NCI-H345 treated with DMSO at 0.1 percent for 48 hours (cell line): ENCODE measurements at regions not wholly inside any gene's neighbourhood (a gene's known extent, or its start where the extent isn't known, plus 50 kb on each side); places are given as distances from the start of the nearest gene placed in this dataset.
"Not testable (repeated sequence)": the region's sequence is repeated elsewhere in the genome, so short reads cannot be mapped to it uniquely, and the experiment has no call there.

ENCODE experiments used
- DNase-seq: peaks from one replicate; lab custom pipeline; 2025; ENCODE audit not compliant: unreplicated experiment; lab: John Stamatoyannopoulos, UW

DNA sequence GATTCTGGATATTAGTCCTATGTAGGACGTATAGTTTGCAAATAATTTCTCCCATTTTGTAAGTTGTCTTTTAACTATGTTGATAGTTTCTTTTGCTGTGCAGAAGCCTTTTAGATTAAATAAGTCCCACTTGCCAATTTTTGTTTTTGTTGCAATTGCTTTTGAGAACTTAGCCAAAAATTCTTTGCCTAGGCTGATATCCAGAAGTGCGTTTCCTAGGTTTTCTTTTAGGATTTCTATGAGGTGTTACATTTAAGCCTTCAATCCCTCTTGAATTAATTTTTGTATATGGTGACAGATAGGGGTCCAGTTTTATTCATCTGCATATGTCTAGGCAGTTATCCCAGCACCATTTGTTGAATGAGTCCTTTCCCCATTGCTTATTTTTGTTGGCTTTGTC is 264.4 kb upstream of the OR4E1 start:
- DNase-seq, result no peak

DNA sequence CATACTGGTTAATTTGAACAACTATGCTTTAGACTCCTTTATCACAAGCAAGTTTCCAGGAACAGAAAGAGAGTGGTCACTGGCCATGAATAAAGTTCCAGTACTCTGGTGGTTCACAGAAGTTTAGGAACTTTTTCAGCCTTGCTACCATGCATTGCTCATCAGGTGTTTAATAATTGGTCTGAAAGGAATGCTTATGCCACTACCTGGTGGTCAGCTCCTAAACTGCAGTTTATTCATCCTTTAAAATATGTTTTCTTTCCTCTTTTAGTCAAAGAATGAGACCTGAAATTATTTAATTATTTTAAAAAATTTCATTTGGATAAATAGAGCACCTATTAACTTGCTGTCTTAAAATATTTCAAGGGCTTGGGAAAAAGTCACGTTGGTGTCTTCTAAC is 260.1 kb upstream of the OR4E1 start:
- no peak for DNase-seq

DNA sequence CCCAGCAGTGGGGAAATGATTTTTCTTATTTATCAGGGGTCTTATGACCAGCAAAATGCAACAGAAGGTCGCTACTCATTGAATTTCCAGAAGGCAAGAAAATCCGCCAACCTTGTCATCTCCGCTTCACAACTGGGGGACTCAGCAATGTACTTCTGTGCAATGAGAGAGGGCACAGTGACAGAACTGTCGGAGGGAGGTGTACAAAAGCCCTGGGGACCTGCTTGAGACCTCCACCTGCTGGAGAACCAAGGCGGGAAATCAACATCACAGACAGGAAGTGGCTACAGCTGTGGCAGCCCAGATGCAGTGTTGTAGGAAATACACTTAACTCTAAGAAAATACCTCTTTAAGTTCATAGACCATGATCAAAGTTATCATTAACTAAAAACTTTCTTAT is 250.9 kb upstream of the OR4E1 start:
- no peak for DNase-seq

DNA sequence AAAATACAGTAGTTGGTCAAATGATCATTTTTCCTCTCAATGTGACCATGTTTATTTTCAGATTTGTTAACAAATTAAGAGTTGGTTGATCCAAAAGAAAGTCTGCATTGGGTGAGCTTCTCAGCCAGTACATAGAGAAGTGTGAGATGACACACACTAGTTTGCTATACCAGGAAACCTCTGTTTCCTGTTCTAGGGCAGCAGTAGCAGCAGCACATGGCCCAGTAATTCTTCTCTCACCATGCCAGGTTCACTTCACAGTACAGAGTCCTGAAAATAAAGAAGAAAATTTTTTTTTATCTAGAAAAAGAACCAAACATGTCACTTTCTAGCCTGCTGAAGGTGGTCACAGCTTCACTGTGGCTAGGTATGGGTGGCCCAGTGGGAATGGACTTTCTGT is 250.2 kb upstream of the OR4E1 start:
- no peak for DNase-seq

DNA sequence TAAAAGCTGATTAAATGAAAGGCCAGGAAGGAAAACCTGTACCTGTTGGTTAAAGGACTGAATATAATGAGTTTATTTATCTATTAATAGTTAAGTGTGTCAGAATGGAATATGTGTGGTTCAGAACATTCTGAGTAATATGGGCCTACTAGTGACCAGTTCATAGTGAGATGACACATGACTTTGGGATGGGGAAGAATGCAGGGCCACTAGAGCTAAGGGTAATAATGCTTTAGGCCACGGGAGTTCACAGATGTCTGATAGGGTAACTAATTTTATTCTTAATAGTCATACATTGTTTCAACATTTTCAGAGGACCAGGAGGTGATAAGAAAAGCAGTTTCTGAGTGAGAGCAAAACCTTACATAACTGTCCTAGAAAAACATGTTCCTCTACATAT is 247.8 kb upstream of the OR4E1 start:
- DNase-seq, result no peak

DNA sequence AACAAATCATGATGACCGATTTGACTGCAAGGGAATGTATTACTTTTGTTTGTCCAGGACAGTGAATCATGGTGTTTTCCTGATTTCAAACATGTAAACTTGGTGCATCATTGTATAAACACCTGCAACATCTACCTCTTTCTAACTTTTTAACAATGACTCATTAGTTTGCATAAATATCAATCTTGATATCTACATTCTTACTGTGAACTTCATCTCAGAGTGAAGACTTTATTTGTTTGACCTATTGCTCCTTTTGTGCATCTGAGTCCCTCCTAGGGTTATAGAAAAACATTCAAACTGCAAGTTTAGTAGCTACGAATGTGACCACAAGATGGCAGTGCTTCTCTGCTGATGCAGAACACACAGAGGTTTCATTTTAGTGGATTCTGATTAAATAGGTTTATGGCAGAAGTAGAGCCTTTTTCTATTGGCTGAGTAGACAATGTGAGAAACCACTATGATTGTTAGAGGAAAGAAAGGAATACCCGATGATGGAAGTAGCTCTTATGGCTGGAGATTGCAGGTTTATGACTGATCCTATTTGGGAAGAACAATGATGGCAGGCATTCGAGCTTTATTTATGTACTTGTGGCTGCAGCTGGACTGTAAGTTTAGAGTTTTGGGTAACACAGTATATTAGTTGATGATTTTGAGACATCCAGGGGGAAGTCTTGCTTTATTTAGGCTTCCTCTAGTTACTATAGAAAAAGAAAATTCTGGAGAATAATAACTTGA is 244.2 kb upstream of the OR4E1 start:
- peak; percentile 4 for DNase-seq

DNA sequence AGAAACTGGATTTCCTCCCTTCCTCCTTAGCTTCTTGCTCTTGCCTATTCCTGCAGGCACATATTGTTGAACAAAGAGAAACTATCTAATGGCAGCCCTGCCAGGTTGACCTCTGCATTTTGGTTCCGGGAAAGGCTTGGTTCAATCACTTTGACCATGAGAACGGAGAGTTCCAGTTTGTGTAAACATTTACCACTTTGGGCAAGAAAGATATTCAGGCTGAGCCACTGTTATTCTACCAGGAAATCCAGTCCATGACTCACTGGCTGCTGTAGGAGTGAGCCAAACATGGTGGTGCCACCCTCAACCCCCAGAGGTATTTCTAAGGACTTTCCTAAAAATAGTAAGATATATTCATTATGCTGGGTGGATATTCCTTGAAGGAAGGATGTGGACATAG is 242.2 kb upstream of the OR4E1 start:
- no peak for DNase-seq

DNA sequence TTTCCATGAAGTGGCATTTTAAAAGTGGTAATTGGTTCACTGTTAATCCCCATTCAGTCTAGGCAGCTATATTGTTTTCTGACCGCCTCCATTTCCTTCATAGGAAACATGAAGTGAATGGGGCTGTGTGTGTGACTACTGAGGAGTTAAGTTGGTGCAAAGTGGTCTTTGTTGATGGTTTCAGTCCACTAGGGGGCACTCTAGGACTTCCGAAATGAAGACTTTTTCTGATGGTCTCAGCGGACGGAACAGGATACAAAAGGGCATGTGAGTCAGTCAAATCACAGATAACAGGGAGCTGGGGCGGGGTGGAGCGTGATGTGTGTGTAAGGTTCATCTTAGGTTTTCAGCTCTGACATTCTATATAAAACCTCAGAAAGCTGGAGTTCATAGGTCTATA is 240.1 kb upstream of the OR4E1 start:
- DNase-seq, result peak; percentile 2

DNA sequence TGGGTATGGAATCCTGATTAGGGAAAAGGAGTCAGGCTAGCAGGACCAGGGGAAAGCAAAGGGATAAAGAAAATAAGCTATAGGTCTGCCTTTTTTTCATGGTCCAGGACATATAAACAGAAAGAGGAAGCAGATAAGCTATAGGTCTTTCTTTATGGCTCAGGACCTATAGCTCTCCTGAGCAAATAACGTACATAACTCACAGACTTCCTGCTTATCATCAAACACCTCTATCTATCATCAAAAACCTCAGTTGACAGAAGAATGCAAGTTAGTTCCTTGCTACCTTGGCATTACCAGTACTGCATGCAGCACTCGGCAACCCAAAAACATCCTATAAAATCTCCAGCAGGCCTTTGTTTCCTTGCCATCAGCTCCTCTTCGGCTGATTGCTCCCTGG is 238.7 kb upstream of the OR4E1 start:
- DNase-seq, result no peak

DNA sequence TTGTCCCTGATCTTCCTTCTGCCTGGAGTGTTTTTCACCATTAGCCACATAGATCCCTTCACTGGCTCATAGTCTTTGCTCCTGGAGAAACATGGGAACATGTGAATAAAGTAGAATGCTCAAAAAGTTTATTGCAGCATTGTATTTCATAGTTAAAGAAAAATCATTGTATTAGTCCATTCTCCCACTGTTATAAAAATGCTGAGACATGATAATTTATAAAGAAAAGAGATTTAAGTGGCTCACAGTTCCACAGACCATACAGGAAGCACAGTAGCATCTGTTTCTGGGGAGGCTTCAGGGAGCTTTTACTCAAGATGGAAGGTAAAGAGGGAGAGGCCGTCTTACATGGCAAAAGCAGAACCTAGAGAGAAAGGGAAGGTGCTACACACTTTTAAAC is 238.3 kb upstream of the OR4E1 start:
- DNase-seq, result no peak

DNA sequence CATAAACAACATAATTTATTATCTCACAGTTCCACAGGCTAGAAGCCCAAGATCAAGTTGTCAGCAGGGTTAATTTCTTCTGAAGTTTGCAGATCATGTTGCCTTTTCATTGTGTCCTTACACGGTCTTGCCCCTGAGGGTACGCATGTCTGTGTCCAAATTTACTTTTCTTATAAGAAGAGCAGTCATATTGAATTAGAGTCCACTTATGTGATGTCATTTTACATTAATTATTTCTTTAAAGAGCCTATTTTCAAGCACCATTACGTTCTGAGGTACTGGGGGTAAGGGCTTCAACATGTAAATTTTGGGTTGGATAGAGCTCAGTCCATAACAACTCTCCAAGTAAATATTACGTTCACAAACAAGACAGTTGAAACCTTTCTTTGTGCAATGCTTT is 236.6 kb upstream of the OR4E1 start:
- DNase-seq, result no peak

DNA sequence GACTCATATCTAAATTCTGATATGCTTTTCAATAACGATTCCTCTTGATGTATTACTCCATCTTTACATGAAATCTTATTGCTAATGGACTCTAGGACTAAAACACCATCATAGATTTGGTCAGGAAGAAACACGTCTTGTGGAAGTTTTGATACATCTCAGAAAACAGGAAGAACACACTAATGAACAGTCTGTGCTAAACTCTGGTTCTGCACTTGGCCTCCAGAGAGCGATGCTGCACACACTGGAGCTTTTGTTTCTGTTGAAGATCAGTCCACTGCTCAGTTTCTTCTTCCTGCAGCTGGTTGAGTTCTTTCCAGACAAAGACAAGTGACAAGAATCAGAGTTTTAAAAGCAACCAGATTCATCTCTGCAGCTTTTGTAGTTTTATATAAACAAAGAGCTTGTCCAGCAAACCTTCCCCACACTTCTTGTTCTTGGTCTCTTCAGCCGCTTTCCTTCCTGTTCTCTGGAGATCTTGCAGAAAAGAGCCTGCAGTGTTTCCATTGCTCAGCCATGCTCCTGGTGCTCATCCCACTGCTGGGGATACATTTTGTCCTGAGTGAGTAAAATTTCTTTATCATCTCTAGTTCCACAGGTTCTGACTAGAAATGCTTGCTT is 229.1 kb upstream of the OR4E1 start:
- DNase-seq, result no peak

DNA sequence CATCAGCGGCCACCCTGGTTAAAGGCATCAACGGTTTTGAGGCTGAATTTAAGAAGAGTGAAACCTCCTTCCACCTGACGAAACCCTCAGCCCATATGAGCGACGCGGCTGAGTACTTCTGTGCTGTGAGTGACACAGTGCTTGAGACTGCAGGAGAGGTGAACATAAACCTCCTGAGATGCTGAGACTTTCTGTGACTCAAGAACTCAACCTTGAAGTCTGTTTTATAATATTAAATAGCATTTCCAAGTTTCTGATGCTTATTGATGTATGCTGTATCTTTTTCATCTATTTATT is 221.2 kb upstream of the OR4E1 start:
- DNase-seq, result not testable (repeated sequence)

DNA sequence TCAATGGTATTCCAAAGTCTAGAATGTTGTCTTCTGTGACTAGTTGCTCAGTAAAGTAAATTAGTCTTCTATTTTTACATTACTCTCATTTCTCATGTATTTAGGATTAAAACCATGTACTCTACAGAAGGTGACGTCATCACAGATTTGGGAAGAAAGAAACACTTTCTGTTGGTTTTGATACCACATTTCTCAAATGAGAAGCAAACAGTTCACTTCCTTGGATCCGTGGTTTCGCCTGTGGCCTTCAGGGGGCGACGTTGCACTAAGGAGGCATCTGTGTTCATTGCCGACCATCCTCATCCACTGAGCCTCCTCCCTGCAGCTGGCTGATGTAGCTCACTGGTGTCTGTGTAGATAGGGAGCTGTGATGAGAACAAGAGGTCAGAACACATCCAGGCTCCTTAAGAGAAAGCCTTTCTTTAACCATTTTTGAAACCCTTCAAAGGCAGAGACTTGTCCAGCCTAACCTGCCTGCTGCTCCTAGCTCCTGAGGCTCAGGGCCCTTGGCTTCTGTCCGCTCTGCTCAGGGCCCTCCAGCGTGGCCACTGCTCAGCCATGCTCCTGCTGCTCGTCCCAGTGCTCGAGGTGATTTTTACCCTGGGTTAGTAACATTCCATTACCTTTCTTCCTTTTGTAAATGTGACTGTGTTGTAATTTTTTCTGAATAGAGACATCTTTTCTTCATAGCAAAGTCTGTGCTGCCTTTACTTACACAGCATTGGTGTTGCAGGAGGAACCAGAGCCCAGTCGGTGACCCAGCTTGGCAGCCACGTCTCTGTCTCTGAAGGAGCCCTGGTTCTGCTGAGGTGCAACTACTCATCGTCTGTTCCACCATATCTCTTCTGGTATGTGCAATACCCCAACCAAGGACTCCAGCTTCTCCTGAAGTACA is 220.6 kb upstream of the OR4E1 start:
- no peak for DNase-seq

DNA sequence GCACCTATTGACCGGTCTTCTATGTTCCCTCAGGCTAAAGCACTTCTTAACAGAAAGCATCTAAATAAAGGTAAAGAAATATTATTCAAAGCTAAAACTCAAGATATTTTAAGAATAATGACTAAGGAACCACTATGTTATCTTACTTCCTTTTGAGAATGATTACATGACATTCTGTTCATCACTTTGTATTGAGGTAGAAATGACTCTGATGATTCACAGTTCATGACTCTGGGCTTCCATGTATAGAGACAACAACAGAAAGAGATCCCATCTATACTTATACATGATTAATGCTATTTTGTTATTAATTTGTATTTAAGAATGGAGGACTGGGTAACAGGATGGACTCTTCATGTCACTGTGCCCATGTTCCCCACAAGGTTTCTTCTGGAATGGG is 218.3 kb upstream of the OR4E1 start:
- DNase-seq, result no peak

DNA sequence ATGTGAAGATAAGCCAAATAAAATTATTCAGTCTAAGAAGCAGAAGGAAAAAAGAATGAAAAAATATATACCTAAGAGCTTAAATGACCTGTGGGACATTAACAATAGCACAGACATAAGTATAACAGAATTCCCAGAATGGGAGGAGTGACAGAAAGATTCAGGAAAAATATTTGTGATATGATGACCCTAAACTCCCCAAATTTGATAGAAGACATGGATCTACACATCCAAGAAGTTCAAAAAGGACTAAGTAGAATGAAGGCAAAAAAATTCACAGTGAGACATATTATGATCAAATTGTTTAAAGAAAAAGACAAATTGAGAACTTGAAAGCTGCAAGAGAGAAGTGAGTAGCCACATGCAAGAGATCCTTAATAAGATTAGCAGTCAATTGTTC is 211.4 kb upstream of the OR4E1 start:
- DNase-seq, result no peak

DNA sequence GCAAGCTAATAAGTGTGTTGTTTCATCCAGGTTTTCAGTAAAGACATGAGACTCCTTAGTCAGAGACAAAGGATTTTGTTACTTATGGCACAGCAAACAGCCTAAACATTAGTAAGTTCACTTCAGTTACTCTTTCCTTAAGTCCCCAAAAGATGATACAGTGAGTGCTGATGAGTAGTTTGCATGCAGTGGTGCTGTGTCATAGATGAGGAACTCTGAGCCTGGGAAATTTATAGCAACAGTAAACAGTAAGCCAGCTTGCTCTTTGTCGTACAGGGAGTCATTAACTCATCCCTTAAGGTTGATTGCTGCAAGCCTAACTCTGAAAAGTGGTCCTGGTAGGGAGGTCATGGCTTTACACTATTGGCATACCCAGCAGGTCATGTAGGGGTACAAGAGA is 208.6 kb upstream of the OR4E1 start:
- no peak for DNase-seq

DNA sequence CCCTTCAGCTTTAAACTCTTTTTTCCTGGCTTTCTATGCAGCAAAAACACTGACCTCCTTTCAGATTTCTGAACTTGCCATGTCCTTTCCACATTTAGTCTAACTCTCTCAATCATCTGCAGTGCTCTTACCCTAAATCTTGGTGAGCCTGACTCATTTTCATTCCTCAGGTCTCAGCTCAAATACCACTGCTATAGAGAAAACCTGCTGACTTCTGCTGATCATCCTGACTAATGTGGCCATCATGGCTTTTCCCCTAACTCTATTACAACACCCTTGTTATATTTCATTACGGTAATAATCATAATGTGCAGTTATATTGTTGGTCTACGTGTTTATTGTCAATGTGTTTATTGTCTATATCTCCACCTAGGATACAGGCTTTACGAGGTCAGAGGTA is 207.3 kb upstream of the OR4E1 start:
- DNase-seq, result no peak

DNA sequence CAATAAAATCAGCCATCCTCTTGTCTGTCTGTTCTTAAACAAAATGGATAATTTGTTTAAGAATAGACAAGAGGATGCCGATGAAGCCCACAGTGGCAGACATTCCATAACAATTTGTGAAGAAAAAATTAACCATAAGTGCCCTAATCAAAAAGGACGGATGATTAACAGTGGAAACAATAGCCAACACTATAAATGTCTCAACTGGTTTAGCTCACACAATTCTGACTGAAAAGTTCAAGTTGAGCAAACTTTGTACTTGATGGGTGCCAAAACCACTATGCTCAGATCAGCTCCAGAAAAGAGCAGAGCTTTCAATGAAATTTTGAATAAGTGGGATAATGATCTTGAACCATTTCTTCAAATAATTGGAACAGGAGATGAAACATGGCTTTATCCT is 202.2 kb upstream of the OR4E1 start:
- no peak for DNase-seq

DNA sequence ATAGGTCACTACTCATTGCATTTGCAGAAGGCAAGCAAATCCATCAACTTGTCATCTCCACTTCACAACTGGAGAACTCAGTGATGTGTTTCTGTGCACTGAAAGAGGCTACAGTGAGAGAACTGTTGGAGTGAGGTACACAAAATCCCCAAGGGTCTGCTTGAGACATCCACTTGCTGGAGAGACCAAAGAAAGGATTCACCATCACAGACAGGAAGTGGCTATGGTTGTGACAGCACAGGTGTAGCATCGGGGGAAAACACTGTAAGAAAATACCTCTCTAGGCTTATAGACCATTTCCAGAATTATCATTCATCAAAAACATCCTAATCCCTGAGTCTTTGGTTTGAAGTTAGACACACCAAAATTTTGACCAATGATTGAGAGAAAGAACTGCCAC is 201.3 kb upstream of the OR4E1 start:
- no peak for DNase-seq

DNA sequence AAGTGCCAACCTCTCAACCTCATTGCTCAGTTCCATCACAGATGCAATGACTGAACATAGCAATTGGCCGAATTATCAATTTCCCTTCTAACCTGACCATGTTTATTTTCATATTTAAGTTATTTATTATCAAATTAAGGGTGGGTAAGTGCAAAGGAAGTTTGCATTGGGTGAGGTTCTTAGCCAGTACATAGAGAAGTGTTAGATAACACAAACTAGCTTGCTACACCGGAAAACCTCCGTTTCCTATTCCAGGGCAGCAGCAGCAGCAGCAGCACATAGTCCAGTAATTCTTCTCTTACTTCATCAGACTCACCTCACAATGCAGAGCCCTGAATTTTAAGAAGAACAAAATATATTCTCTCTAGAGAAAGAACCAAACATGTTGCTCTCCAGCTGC is 200.5 kb upstream of the OR4E1 start:
- DNase-seq, result no peak

DNA sequence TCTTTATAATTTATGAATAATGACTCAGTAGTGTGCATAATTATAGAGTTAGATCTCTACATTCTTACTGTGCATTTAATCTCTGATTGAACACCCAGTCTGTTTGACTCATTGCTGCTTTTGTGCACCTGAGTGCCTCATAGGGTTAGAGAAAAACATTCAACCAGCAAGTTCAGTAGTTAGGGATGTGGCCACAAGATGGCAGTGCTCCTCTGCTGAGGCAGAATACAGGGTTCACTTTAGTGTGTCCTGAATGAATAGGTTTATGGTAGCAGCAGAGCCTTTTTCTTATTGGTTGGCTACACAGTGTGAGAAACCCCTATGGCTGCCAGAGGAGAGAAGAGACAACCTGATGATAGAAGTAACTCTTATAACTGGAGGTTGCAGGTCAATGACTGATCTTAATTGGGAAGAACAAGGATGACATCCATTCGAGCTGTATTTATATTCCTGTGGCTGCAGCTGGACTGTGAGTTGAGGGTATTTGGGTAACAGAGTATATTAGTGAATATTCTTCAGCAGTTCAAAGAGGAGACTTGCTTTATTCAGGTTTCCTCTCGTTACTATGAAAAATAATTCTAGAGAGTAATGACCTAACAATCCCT is 194.9 kb upstream of the OR4E1 start:
- peak; percentile 11 for DNase-seq
